SKM-1 (cell line): ENCODE measurements at regions not wholly inside any gene's neighbourhood (a gene's known extent, or its start where the extent isn't known, plus 50 kb on each side); places are given as distances from the start of the nearest gene placed in this dataset.

ENCODE experiments used
- DNase-seq: peaks from one replicate; lab custom pipeline; 2025; ENCODE audit not compliant: unreplicated experiment; lab: John Stamatoyannopoulos, UW

DNA sequence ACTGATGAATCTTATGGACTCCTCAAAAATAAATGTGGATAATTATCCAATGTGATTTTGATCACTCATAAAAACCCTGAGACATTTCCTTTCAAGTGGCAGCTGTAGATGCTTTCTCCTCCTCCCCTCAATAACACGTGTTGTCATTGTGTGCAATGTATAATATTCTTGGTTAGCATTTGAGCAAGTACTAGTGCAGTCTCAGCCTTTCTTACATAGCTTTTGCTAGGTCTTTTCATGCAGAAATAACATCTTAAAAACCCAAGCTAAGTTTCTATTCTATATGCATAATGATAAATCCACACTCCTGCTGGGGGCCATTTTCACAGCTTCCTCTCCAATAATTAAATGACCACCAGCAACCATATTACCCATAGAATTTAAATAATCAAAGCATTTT, 1835.2 kb upstream of the NUDT12 start:
- no peak for DNase-seq

DNA sequence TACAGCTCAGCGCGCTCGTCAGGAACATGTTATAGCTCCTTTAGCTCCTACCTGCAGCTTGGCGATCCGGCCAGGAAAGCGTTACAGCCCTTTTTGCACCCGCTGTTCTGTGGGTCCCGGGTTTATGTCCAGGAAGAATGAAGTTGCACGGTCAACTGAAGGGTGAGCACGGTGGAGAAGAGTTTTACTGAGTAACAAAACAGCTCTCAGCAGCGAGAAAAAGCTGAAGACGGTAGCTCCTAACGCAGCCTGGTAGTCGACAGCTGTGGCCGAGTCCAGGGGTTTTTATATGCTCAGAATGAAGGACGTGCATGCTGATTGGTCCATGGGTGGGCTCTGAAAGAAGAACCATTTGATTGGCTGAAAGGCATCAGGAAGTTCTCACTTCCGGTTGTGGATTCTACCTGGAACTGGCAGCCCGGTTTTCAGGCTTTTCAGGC, 1830.1 kb upstream of the NUDT12 start:
- DNase-seq, result no peak

DNA sequence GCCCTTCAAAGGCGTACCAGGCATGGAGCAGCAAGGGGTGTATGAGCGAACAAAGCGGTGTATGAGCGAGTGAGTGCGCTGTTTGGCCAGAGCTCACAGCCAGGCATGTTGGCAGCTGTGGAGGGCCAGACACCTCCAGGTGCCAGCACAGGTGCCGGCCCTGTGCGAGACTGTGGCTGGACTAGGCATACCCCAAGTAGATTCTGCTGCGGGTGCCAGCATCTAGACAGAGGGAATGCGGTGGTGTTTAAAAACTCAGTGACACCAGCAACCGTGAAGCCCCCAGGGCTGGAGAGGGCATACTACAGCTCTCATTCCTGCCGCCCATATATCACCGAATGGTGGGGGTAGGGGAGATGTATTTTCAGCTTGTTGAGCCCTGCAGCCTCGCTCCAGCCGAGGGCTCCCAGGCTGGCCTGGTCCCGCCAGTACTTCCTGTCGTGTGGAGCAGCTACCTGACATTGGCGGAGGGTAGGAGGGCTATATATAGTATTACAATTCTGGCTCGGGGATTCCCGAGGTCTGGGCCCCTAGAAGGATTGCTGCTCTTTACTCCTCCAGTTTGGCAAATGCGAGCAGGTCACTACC, 1829.6 kb upstream of the NUDT12 start:
- DNase-seq, result no peak

DNA sequence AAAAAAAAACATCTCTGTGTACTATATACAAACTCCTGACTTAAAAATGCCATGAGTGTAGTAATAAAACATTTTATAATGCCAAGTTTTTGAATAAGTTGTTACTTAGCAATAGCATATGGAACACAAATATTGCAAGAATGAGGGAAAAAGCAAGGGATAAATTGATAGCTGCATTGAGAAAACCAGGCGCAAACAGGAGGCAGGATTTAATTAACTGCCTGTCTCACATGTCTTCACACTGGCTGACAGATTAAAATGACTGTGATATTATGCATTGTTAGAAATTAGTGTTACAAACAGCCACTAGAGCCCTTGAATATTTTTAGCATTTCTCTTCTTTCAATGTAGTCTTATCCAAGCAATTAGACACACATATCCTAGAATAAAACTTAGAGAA, 1817.5 kb upstream of the NUDT12 start:
- DNase-seq, result no peak

DNA sequence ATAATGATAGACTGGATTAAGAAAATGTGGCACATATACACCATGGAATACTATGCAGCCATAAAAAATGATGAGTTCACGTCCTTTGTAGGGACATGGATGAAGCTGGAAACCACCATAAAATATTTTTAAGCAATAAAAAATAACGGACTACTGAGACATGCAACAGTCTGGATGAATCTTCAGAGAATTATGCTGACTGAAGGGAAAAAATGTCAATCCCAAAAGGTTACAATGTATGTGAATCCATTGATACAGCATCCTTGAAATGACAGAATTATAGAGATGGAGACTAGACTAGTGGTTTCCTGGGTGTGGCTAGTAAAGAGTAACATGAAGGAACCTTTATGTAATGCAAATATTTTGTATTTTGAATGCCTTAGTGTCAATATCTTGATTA, 1808.6 kb upstream of the NUDT12 start:
- no peak for DNase-seq

DNA sequence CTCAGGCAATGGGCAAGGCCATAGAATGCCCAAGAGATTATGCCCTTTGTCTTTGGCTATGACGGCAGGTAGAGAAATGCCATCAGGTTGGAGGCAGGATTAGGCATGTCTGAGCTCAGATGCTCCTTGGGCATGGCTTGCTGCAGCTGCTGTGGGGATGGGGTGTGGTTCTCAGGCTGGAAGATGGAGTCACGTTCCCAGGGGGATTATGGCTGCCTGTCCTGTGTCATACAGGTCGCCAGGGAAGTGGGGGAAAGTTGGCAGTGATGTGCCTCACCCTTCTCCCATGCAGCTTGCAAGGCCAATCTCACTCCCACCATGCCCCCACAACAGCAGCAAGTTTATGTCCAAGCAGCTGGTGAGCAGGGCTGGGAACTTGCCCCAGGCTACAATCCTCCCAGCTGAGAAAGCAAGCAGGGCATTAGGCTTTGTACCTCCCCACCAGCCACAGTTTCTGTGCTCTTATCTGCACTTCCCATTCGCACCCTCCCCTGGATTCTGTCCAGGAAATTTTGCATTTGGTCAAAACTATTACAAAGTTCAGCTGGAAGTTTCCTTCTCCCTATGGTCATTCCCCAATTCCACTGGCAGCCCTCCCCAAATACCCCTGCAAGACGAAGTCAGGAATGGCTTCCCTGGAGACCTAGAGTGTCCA, 1788.0 kb upstream of the NUDT12 start:
- DNase-seq, result no peak

DNA sequence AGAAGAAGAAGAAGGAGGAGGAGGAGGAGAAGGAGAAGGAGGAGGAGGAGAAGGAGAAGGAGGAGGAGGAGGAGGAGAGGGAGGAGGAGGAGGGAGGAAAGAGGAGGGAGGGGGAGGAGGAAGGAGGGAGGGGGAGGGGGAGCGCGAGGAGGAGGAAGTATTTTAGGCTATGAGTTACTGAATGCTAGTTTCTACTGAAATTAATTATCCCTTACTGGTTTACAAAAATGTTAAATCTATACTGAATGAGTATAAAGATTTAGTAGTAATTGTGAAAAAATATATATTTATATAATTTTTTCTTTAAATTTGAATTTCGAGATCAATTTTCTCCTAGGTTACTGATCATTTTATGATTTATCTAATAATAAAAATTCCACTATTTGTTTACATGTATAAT, 1769.0 kb upstream of the NUDT12 start:
- no peak for DNase-seq

DNA sequence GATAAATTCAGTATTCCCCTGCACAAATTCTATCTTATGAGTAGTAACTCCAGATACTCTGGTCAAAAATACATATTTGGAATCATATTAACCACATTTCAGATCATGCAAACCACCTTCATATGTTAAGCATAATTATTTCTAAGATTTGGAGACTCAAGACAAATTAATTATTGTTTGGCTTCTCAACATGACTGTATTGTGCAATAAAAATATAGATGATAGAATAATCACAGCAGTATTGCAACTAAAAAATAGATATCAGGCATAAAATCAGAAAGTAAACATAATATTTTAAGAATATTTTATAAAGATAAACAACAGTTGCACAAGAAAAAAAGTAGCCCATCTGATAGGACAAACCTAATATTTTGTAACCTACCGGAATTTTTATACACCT, 1767.6 kb upstream of the NUDT12 start:
- DNase-seq, result no peak

DNA sequence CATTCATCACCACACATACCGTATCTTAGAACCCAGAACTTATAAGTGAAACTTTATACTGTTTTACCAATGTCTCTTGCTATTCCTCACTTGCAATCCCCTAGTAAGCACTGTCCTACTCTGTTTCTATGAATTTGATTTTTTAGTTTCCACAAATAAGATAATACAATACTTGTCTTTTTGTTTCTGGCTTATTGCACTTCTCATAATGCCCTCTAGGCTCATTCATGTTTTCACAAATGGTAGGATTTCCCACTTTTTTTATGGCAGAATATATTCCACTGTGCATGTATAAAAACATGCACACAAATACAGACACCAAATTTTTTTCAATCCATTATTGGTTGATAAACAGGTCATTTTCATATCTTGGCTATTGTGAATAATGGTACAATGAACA, 1742.3 kb upstream of the NUDT12 start:
- DNase-seq, result no peak

DNA sequence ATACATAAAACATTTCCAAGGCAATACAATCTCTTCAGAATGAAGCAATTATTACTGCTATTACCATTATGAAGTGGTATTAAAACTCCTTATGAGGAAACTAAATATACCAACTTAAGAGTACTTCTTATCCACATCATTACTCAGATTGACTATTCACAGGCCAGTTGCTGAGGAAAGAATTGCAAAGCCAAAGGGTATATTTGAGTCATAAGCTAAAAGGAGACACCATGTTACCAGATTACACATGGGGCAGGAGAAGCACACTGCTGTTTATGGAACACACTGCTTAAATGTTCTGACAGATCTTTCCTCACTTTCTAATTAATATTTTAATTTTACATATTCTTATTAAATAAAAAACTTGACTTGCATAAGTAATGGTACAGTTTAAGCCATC, 1726.4 kb upstream of the NUDT12 start:
- no peak for DNase-seq

DNA sequence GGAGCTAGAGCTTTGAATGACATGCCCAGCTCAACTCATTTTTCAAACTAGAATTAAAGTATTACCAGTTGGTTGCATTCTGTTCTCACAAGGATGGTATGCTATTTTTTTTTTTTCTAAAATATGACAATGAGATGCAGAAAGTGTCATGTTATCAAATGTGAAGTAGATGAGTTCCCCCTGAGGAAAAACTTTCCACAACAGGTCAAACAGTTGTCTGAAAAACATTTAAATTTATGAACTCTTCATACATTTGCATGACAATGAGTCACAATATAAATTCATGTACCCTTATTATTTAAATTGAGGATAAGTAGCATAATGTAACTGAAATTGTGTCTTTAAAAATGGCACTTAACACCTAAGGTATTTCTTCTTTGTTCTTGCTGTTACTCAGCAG, 1720.5 kb upstream of the NUDT12 start:
- no peak for DNase-seq

DNA sequence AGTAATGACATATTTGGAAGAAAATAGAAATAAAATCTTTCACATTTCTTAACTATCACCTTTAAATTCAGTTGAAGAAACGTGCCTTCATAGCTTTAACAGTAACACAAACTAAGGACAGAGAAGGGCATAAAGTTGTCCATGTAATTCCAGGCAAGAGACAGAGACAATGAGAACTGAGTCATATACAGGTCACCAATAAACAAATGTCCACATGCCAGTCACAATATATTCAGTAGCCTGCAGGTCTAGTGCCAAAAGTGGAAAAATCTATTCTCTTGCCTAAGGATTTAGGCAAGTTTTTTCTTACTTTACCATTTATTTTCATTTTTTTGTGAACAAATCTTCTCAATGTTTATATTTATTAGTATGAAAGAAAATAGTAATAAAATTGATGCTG, 1711.5 kb upstream of the NUDT12 start:
- DNase-seq, result no peak

DNA sequence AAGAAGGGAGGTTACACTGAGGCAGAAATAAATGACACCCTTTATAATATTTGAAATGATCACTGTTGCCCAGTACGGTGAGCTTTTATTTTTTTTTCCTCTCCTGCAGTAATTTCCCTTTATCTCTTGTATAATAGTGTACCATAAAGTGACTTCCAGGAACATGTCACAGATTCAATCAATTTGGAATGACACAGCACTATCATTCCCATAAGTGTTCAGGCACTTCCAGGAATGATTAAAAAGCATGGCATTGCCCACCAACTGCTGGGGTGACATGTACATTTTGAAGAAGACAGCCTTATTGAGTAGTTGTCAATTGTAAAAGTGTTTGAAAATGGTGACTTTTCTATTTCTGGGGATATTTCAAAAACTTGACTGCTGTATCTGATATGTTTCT, 1700.9 kb upstream of the NUDT12 start:
- DNase-seq, result no peak

DNA sequence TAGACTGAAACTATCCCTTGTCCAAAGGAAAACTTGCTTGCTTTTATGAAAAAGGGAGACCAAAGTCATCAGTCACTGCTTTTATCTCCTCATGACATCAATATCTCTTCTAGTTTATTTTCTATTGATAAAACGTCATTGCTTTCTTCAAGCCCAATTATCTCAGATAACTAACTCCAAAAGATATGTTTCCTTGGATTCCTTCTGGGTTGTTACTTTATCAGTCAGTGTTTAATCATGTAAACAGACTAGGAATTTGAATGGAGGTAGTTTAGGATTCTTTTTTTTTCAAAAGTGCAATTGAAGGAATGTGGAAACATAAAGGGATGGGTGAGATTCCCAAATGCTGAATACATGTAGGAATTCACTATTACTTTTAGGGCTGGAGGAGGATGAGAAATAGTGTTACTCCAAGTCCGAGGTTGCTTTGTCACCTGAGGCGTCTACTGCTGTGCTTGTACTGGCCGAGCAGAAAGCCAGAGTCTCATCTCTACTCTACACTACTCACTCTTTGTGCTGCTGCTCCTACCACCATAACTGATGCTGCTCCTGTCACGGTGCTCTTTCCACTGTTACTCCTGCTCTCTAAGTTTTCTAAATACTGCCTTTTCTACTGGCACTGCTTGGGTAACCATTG, 1697.1 kb upstream of the NUDT12 start:
- DNase-seq, result no peak

DNA sequence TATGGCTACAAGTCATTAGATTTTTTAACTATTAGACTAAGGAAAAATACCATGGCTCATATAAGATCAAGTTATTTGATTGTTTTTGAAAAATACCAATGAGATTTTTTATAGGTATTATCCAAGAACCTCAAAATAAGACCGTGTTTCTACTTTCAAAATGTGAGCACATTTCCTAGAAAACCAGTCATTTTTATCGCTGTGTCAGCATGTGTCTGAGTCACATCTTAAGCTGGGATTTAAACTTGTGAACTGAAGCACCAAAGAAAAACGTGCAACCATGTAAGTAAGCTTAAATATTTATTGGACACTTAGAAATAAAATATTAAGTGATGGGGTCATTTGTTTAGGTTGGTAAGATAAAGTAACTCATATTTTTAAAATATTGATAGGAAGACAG, 1676.0 kb upstream of the NUDT12 start:
- no peak for DNase-seq

DNA sequence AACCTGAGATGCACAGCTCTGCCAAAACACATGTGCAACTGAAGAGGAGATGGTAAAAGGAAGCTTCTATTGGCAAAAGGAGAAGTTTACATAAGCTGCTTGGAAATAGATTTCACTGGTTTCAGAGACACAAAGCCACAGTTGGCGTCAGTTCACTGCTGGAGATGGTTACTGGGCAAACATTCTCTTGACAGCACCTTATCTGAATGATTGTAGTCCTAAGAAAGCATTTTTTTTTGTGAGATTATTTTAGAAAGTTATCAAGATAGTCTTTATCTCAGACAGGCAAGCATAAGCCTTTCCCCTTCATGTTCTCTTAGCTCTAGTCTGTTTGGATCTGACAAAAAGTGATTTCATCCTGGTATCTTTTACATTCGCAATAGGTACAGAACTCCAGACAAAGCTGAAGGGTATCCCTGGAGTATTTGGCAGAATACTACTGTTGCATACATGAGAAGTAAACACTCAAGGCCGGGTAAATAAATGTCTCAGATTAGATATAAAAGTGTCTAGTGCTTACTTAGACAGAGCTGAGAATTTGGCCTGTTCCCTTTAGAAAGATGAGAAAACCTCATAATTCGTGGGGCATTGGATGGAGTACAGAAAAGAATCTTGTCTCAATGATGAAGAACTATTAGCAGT, 1668.0 kb upstream of the NUDT12 start:
- DNase-seq, result no peak

DNA sequence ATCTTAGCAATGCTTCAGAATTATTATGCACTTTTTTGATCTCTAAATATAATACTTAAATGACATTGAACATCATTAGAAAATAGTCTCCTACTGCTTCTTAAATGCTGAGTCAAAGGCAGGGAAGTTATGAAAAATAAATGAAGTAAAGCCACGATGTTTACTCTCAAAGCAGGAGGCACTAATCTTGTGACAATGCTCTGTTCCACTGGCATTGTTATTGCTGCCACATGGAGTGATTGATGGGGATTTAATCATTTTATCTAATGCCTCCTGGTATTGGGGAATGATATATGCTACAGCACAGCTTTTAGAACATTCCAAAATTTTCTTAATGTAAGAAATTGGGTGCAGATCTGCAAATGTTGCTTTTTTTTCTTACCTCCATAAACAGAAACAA, 1655.4 kb upstream of the NUDT12 start:
- no peak for DNase-seq

DNA sequence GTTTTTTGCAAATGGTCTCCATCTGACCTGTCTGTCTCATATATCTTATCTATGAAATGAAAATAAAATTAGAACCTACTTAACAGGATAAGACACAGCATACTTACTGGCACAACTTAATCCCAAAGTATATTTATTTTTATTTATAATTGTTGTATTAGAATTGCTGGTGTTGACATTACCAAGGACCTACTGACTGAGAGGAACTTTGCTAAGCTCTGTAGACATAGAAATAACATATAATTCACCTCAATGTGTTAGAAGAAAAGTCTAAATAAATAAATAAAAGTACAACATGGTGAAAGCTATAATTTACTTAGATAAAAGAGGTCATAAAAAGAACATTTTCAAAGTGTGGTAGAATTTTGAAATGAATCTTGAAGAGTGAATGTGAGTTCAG, 1650.5 kb upstream of the NUDT12 start:
- DNase-seq, result no peak

DNA sequence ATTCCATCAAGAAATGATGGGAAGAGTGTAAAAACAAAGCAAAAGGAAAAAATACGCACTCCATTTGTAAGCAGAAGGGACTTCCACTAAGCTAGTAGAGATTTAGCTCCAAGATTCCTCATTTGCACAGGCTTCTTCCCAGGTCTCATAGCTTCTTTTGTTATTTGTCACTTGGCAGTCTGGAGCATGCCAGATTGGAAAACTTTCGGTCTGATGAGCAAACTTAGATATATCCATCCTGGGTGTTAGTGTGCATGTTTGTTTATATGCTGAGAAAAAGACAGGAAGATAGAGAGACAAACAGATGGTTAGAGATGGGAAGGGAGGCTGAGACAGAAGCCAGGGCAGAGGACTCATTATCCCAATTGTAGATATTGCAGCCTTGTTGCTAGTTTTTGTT, 1644.5 kb upstream of the NUDT12 start:
- DNase-seq, result no peak

DNA sequence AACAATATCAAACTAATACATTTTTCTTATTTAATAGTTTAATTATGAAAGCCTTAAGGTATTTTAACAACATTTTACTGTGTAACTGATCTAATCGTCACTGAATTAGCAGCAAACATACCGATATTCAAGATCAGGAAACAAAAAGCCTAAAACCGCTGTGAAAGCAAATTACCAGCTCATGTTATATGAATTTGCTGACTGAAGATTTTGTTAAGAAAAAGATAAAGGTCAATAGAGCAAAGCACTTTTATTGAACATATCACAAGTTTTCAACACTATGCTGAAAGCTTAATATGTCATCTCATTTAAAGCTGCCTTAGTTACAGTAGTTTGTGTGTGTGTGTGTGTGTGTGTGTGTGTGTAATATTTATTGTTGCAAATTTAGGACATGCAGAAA, 1634.9 kb upstream of the NUDT12 start:
- no peak for DNase-seq

DNA sequence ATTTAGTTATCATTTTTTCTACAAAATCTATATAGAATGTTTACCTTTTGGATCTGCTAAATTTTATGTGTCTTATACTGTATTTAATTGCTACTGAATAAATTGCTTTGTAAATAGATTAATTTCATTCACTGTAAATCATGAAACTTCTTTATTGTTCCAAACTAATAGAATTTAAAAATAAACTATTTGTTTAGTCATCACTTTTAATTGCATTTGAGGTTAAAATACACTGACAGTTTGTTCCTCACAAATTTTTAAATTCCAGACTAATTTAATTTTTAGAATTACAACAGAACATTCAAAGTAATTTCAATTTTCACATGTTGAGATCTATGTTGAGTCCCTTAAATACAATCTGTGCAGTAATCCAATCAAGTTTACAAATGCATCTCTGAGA, 1633.2 kb upstream of the NUDT12 start:
- no peak for DNase-seq

DNA sequence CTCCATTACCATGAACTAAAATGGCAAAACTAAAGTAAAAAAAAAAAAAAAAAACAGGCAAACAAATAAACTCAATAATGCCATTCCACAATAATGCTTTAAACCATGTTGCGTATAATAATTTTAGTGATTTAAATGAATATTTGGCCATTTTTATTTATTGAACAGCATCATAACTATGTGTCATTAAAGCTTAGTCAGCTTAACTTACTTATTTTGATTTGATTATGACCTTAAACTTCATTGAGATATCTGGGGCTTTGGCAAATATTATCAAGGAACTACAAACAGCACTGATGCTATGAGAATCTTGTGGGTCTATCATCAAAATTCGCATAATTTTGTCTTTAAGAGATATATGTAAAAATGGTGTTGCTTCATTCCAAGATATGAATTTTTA, 1610.3 kb upstream of the NUDT12 start:
- DNase-seq, result no peak
